HEK293 (cell line): ENCODE measurements at regions not wholly inside any gene's neighbourhood (a gene's known extent, or its start where the extent isn't known, plus 50 kb on each side); places are given as distances from the start of the nearest gene placed in this dataset.
"Not testable (repeated sequence)": the region's sequence is repeated elsewhere in the genome, so short reads cannot be mapped to it uniquely, and the experiment has no call there.

Experiments
- REPIN1 ChIP-seq: fragments of 450-650 bp; formaldehyde crosslinking; IDR thresholded peaks from 2 replicates; pipeline ENCODE4 v1.5.1; 2017; ENCODE audit warnings: missing biosample characterization, missing genetic modification characterization, low read depth
- SALL2 ChIP-seq: fragments of 450-650 bp; formaldehyde crosslinking; IDR thresholded peaks from 2 replicates; pipeline ENCODE4 v1.5.0; 2017; ENCODE audit warnings: missing biosample characterization, mild to moderate bottlenecking, missing genetic modification characterization, borderline replicate concordance
- ZIC2 ChIP-seq: fragments of 450-650 bp; formaldehyde crosslinking; IDR thresholded peaks from 2 replicates; pipeline ENCODE4 v1.5.1; 2016; ENCODE audit warnings: missing biosample characterization, missing genetic modification characterization
- ZNF211 ChIP-seq: fragments of 450-650 bp; formaldehyde crosslinking; IDR thresholded peaks from 2 replicates; pipeline ENCODE4 v1.5.1; 2016; ENCODE audit warnings: low read depth, missing biosample characterization, missing genetic modification characterization
- ZNF274 ChIP-seq, 2 experiments: fragments of 200-500 bp in 1 of 2; fragments of 450-650 bp in 1 of 2; sonication (Bioruptor generic) in 1 of 2; formaldehyde crosslinking in 1 of 2; IDR thresholded peaks; 2 replicates each; pipeline versions ENCODE4 v1.5.1 to v1.6.1; 2014 to 2016; ENCODE audit warnings: borderline replicate concordance in 1 of 2, inconsistent platforms in 1 of 2, low read length in 1 of 2, missing biosample characterization in 1 of 2, missing genetic modification characterization in 1 of 2
- ZNF335 ChIP-seq: fragments of 450-650 bp; formaldehyde crosslinking; conservative IDR thresholded peaks from 2 replicates; pipeline ENCODE4 v1.5.1; 2016; ENCODE audit warnings: missing biosample characterization, missing genetic modification characterization
- ZNF473 ChIP-seq: fragments of 450-650 bp; formaldehyde crosslinking; IDR thresholded peaks from 2 replicates; pipeline ENCODE4 v1.5.1; 2017; ENCODE audit warnings: missing biosample characterization, missing genetic modification characterization
- ZNF561 ChIP-seq: fragments of 450-650 bp; IDR thresholded peaks from 2 replicates; pipeline ENCODE4 v1.5.1; 2018; ENCODE audit warnings: missing biosample characterization, missing genetic modification characterization, borderline replicate concordance
- ZNF660 ChIP-seq: fragments of 450-650 bp; IDR thresholded peaks from 2 replicates; pipeline ENCODE4 v1.5.1; 2018; ENCODE audit warnings: missing biosample characterization, mild to moderate bottlenecking, missing genetic modification characterization
- ZNF664 ChIP-seq: fragments of 450-650 bp; formaldehyde crosslinking; IDR thresholded peaks from 2 replicates; pipeline ENCODE4 v1.5.1; 2016; ENCODE audit warnings: missing biosample characterization, missing genetic modification characterization
- ZSCAN23 ChIP-seq: fragments of 450-650 bp; formaldehyde crosslinking; IDR thresholded peaks from 2 replicates; pipeline ENCODE4 v1.5.1; 2016; ENCODE audit warnings: missing biosample characterization, missing genetic modification characterization
- TF ChIP-seq, protein P1 (sequence below): fragments of 450-650 bp; formaldehyde crosslinking; IDR thresholded peaks from 2 replicates; pipeline ENCODE4 v1.5.1; 2016; ENCODE audit warnings: missing biosample characterization, missing genetic modification characterization

DNA sequence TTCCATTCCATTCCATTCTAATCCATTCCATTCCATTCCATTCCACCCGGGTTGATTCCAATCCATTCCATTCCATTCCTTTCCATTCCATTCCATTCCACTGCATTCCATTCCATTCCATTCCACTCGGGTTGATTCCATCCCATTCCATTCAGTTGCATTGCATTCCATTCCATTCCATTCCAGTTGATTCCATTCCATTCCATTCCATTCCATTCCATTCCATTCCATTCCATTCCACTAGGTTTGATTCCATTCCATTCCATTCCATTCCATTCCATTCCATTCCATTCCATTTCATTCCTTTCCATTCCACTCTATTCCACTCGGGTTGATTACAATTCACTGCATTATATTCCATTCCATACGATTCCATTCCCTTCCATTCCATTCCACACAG, 1136.9 kb downstream of the RPIA start:
- TF ChIP-seq SALL2 (tag by site-specific recombination); ZNF335 (tag by site-specific recombination); ZNF664 (tag by site-specific recombination); ZNF561; ZSCAN23; ZNF660 (tag by site-specific recombination); REPIN1 (tag by site-specific recombination); ZIC2; ZNF274 (IDR thresholded peaks at IDR 0.05; ENCODE audit: low read length); ZNF274 (tag by site-specific recombination; IDR thresholded peaks at IDR 0.05; ENCODE audit: borderline replicate concordance); ZNF473; ZNF211 (tag by site-specific recombination): not testable (repeated sequence)
- TF ChIP-seq, protein P1, sequence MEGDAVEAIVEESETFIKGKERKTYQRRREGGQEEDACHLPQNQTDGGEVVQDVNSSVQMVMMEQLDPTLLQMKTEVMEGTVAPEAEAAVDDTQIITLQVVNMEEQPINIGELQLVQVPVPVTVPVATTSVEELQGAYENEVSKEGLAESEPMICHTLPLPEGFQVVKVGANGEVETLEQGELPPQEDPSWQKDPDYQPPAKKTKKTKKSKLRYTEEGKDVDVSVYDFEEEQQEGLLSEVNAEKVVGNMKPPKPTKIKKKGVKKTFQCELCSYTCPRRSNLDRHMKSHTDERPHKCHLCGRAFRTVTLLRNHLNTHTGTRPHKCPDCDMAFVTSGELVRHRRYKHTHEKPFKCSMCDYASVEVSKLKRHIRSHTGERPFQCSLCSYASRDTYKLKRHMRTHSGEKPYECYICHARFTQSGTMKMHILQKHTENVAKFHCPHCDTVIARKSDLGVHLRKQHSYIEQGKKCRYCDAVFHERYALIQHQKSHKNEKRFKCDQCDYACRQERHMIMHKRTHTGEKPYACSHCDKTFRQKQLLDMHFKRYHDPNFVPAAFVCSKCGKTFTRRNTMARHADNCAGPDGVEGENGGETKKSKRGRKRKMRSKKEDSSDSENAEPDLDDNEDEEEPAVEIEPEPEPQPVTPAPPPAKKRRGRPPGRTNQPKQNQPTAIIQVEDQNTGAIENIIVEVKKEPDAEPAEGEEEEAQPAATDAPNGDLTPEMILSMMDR (tag by site-specific recombination), result not testable (repeated sequence)
